ENCODE measurements at regions not wholly inside any gene's neighbourhood (a gene's known extent, or its start where the extent isn't known, plus 50 kb on each side); places are given as distances from the start of the nearest gene placed in this dataset.

- no peaks in the 10 kb centered on the region for H3K27me3 Mint-ChIP-seq (ENCODE audit: low read depth)
- DNase-seq (ENCODE audit: low spot score in 2 of 2, unreplicated experiment in 2 of 2): no peak
- TF ChIP-seq, protein P1, sequence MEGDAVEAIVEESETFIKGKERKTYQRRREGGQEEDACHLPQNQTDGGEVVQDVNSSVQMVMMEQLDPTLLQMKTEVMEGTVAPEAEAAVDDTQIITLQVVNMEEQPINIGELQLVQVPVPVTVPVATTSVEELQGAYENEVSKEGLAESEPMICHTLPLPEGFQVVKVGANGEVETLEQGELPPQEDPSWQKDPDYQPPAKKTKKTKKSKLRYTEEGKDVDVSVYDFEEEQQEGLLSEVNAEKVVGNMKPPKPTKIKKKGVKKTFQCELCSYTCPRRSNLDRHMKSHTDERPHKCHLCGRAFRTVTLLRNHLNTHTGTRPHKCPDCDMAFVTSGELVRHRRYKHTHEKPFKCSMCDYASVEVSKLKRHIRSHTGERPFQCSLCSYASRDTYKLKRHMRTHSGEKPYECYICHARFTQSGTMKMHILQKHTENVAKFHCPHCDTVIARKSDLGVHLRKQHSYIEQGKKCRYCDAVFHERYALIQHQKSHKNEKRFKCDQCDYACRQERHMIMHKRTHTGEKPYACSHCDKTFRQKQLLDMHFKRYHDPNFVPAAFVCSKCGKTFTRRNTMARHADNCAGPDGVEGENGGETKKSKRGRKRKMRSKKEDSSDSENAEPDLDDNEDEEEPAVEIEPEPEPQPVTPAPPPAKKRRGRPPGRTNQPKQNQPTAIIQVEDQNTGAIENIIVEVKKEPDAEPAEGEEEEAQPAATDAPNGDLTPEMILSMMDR (IDR thresholded peaks at IDR 0.05; ENCODE audit: unreplicated experiment): no peak
- H3K9me3 Mint-ChIP-seq: no peaks in the 10 kb centered on the region
- no peaks in the 10 kb centered on the region for H3K36me3 Mint-ChIP-seq
- H3K27ac Mint-ChIP-seq: no peak overlapping the region
- no peak overlapping the region for H3K4me3 Mint-ChIP-seq
- H3K4me1 Mint-ChIP-seq: peaks cover 13% of the 10 kb centered on the region
Measured at GRCh38 chr10:64159910-64160872, 639.0 kb downstream of the REEP3 start.

DNA sequence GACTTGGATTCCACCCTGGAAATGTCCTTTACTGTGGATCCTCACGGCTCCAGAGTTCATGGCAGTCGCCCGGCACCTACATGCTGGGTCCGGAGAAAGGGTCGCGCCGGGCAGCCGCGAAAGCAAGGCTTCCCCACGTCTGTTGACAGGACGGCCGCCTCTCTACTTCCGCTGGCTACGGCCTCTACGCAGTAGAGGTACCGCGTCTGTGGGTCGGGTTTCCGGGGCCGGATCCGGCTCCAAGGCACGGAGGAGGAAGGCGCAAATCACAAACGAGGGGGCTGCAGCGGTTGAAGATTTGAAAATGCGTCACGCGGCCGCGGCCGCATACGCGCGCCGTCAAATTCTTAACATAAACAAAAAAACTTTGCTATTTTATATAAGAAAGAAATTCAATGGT is 649.6 kb downstream of the REEP3 start:
- peaks cover 12% of the 10 kb centered on the region for H3K9me3 Mint-ChIP-seq
- no peaks in the 10 kb centered on the region for H3K36me3 Mint-ChIP-seq
- TF ChIP-seq, protein P1 (IDR thresholded peaks at IDR 0.05; ENCODE audit: unreplicated experiment): no peak
- DNase-seq (ENCODE audit: low spot score in 2 of 2, unreplicated experiment in 2 of 2): no peak
- peaks cover 8% of the 10 kb centered on the region for H3K4me1 Mint-ChIP-seq
- no peaks in the 10 kb centered on the region for H3K27me3 Mint-ChIP-seq (ENCODE audit: low read depth)
- no peak overlapping the region for H3K27ac Mint-ChIP-seq
- H3K4me3 Mint-ChIP-seq: no peak overlapping the region

DNA sequence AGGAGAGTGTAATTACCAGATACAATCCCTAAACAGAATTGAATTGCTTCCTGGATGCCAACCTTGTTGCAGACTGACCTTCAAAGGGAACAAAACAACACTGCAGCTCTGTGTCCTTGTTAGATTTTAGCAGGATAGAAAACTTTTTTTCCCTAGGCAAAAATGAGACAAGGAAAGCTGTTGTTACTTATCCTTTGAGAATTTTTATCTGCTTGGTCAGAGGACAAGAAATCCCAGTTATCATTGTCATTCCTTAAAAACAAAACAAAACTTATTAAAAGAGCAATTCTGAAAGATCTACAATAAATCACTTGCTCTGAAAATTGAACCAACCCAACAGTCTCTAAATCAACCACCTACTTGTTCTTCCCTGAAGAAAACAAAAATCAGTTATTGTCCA is 652.6 kb downstream of the REEP3 start:
- no peaks in the 10 kb centered on the region for H3K9me3 Mint-ChIP-seq
- no peaks in the 10 kb centered on the region for H3K36me3 Mint-ChIP-seq
- peaks cover 8% of the 10 kb centered on the region for H3K4me1 Mint-ChIP-seq
- H3K27ac Mint-ChIP-seq: no peak overlapping the region
- no peak overlapping the region for H3K4me3 Mint-ChIP-seq
- H3K27me3 Mint-ChIP-seq (ENCODE audit: low read depth): no peaks in the 10 kb centered on the region
- DNase-seq (ENCODE audit: low spot score in 2 of 2, unreplicated experiment in 2 of 2): no peak
- TF ChIP-seq, protein P1 (IDR thresholded peaks at IDR 0.05; ENCODE audit: unreplicated experiment): no peak

DNA sequence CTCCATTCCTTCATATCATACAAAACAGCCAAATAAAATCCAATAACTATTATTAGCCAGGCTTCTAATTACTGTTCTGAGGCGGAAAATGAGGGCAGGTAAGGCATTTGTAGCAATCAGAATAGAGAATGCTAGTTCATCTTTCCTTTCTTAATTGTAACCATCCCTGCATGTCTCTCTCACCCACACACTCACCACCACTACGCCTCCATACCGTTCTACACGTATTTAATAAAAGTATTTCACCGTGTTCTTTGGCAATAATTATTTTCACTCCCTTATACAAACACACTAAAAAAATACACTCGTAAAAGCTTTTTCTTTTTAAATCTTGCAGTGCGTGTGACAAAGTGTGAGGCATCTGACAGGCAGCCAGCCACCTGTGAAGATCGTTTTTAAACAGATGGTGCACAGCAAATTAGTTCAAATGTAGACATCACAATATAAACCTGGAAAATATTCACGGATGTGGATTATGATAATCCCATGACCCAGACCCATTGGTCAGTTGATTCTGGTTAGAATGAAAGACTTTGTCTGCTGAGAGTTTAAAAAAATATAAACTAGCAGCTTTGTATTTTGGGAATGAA is 653.6 kb downstream of the REEP3 start:
- DNase-seq (ENCODE audit: low spot score in 2 of 2, unreplicated experiment in 2 of 2): no peak
- no peaks in the 10 kb centered on the region for H3K27me3 Mint-ChIP-seq (ENCODE audit: low read depth)
- TF ChIP-seq, protein P1 (IDR thresholded peaks at IDR 0.05; ENCODE audit: unreplicated experiment): no peak
- no peaks in the 10 kb centered on the region for H3K9me3 Mint-ChIP-seq
- H3K27ac Mint-ChIP-seq: no peak overlapping the region
- no peak overlapping the region for H3K4me3 Mint-ChIP-seq
- H3K36me3 Mint-ChIP-seq: no peaks in the 10 kb centered on the region
- peaks cover 8% of the 10 kb centered on the region for H3K4me1 Mint-ChIP-seq

GRCh38 chr10:64175271-64175962 is 654.2 kb downstream of the REEP3 start:
- DNase-seq (ENCODE audit: low spot score in 2 of 2, unreplicated experiment in 2 of 2): no peak
- H3K4me1 Mint-ChIP-seq: peaks cover 8% of the 10 kb centered on the region
- no peaks in the 10 kb centered on the region for H3K36me3 Mint-ChIP-seq
- TF ChIP-seq, protein P1 (IDR thresholded peaks at IDR 0.05; ENCODE audit: unreplicated experiment): no peak
- no peaks in the 10 kb centered on the region for H3K27me3 Mint-ChIP-seq (ENCODE audit: low read depth)
- H3K27ac Mint-ChIP-seq: no peak overlapping the region
- H3K4me3 Mint-ChIP-seq: no peak overlapping the region
- no peaks in the 10 kb centered on the region for H3K9me3 Mint-ChIP-seq

Data from mesothelial cell of epicardium (in vitro differentiated cells).